ENCODE measurements at regions not wholly inside any gene's neighbourhood (a gene's known extent, or its start where the extent isn't known, plus 50 kb on each side); places are given as distances from the start of the nearest gene placed in this dataset.

DNA sequence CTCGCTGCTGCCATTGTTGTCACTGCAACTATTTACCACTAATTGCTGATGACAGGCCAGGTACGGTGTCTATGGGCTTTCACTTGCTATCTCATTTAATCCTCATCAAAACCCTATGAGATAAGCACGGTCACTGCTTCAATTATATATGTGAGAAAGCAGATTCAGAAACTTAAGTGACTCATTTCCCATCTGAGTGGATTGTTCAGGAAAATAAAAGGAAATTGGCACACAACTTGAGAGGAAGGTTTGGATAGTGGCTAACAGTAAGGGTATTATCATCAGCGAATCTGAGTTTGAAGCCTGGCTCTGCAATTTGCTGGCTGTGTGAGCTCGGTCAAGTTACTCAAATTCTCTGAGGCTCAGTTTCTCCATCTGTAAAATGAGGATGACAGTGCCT lies 196.0 kb downstream of the KCNS3 start:
- H3K9me3 ChIP-seq: no peaks in the 10 kb centered on the region
- DNase-seq: no peak
- TF ChIP-seq POLR2A (IDR thresholded peaks at IDR 0.05) (no peak), POLR2AphosphoS5 (IDR thresholded peaks at IDR 0.05) (no peak)
- TF ChIP-seq, protein P1, sequence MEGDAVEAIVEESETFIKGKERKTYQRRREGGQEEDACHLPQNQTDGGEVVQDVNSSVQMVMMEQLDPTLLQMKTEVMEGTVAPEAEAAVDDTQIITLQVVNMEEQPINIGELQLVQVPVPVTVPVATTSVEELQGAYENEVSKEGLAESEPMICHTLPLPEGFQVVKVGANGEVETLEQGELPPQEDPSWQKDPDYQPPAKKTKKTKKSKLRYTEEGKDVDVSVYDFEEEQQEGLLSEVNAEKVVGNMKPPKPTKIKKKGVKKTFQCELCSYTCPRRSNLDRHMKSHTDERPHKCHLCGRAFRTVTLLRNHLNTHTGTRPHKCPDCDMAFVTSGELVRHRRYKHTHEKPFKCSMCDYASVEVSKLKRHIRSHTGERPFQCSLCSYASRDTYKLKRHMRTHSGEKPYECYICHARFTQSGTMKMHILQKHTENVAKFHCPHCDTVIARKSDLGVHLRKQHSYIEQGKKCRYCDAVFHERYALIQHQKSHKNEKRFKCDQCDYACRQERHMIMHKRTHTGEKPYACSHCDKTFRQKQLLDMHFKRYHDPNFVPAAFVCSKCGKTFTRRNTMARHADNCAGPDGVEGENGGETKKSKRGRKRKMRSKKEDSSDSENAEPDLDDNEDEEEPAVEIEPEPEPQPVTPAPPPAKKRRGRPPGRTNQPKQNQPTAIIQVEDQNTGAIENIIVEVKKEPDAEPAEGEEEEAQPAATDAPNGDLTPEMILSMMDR (IDR thresholded peaks at IDR 0.05 in 8 of 11, conservative IDR thresholded peaks at IDR 0.05 in 3 of 11): no peak
- 78 to 90% (median 80%) methylated on average over 5 of the region's 5 CpGs for WGBS, 5 donors
- no peaks in the 10 kb centered on the region for H3K4me1 ChIP-seq
- intact Hi-C loops (cut with DNase I; ENCODE audit: low total_unique reads): no loop called here
- H3K4me3 ChIP-seq: no peak overlapping the region
- peaks cover 0 to 6% (median 0%) of the 10 kb centered on the region in 7 donors for H3K27me3 ChIP-seq (replicated peaks in 1 of 7)
- H3K27ac ChIP-seq: no peak overlapping the region
- H3K36me3 ChIP-seq: no peaks in the 10 kb centered on the region

DNA sequence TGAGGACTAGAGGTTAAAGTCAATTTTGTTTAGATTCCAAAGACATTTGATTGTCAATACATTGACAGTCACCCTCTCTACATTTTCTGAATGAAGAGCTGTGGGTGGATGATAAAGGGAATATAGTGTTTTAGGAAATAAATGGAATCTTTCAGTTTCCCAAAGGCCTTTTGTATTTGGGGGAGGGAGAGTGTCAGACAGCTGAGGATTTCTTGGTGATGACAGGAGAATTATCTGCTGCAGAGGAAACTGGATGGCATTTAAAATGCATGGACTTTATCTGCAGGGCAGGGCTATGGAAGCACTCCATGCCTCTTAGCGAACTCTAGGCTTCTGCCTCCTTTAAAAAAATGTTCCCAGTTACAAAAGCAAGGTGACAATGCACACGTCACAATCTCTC lies 195.1 kb downstream of the KCNS3 start:
- H3K36me3 ChIP-seq: no peaks in the 10 kb centered on the region
- WGBS, 5 donors: 55 to 80% (median 80%) methylated on average over 2 of the region's 2 CpGs
- H3K27me3 ChIP-seq (replicated peaks in 1 of 7): peaks cover 0 to 6% (median 0%) of the 10 kb centered on the region in 7 donors
- intact Hi-C loops (cut with DNase I; ENCODE audit: low total_unique reads): no loop called here
- no peaks in the 10 kb centered on the region for H3K4me1 ChIP-seq
- no peak overlapping the region for H3K4me3 ChIP-seq
- DNase-seq: no peak
- no peak overlapping the region for H3K27ac ChIP-seq
- no peak for TF ChIP-seq POLR2AphosphoS5 (IDR thresholded peaks at IDR 0.05)
- TF ChIP-seq, protein P1 (IDR thresholded peaks at IDR 0.05 in 8 of 11, conservative IDR thresholded peaks at IDR 0.05 in 3 of 11): no peak
- H3K9me3 ChIP-seq: no peaks in the 10 kb centered on the region

DNA sequence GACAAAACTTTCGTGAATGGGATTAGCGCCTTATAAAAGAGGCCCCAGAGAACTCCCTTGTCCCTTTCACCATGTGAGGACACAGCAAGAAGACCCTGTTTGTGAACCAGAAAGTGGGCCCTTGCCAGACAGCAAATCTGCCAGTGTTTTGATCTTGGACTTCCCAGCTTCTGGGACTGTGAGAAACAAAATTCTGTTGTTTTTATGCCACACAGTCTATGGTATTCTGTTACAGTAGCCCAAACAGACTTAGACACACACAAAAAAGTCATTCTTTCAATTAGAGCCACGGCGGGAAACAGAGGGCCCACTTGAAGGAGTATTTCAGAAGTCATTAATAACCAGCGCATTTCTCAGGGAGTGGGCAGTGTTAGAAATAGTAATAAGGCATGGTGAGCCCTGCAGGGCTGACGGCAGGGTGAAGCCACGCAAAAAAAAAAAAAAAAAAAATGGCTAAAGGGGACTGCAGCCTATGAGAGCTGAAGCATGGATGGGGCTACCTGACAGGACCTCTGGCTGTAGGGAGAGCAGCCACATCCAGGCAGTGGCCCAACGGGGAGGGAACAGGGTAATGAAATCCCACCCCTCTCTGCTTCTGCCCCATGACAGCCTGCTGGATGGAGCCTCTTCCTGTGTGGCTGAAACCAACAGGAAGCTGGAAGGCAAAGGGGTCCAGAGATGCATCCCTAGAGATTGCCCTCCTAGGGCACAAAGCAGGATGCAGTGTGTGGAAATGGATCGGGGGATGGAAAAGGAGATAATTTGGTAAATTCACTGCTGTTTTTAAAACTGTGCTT lies 189.3 kb downstream of the KCNS3 start:
- Histone ChIP-seq H3K27me3 (replicated peaks in 1 of 7) (peaks cover 0 to 20% (median 0%) of the 10 kb centered on the region in 7 donors), H3K4me3 (no peak overlapping the region), H3K27ac (no peak overlapping the region), H3K9me3 (no peaks in the 10 kb centered on the region), H3K4me1 (peaks cover 0 to 4% (median 0%) of the 10 kb centered on the region in 6 donors), H3K36me3 (no peaks in the 10 kb centered on the region)
- intact Hi-C loops (cut with DNase I; ENCODE audit: low total_unique reads): no loop called here
- no peak for DNase-seq
- WGBS, 5 donors: 40 to 67% (median 46%) methylated on average over 9 of the region's 9 CpGs
- TF ChIP-seq POLR2A (IDR thresholded peaks at IDR 0.05) (no peak), POLR2AphosphoS5 (IDR thresholded peaks at IDR 0.05) (no peak)
- TF ChIP-seq, protein P1 (IDR thresholded peaks at IDR 0.05 in 8 of 11, conservative IDR thresholded peaks at IDR 0.05 in 3 of 11): no peak

DNA sequence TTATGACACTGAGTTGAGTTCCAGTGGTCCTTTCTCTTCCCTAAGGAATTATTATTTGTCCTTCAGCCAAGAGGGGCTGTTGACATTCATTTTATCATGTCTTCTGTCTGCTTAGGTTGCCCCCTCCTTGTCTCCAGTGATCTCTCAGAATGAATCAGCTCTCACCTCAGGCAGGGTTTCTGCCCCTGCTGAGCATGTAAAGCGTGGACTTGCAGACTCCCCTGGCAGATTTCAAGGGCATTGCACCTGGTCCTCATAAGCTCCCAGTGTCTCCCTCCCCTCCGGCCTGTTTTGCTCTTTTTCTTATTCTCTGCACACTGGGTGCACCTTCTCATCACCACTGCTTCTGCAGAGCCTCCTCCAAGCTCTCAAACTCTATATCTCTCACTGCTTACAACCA lies 188.4 kb downstream of the KCNS3 start:
- DNase-seq: no peak
- Histone ChIP-seq H3K4me1 (peaks cover 0 to 4% (median 0%) of the 10 kb centered on the region in 6 donors), H3K27me3 (replicated peaks in 1 of 7) (peaks cover 0 to 20% (median 0%) of the 10 kb centered on the region in 7 donors), H3K27ac (no peak overlapping the region), H3K9me3 (no peaks in the 10 kb centered on the region), H3K36me3 (no peaks in the 10 kb centered on the region), H3K4me3 (no peak overlapping the region)
- TF ChIP-seq, protein P1 (IDR thresholded peaks at IDR 0.05 in 8 of 11, conservative IDR thresholded peaks at IDR 0.05 in 3 of 11): no peak
- TF ChIP-seq POLR2AphosphoS5 (IDR thresholded peaks at IDR 0.05) (no peak), POLR2A (IDR thresholded peaks at IDR 0.05) (no peak)
- intact Hi-C loops (cut with DNase I; ENCODE audit: low total_unique reads): no loop called here
- 67 to 85% (median 80%) methylated on average over 2 of the region's 2 CpGs for WGBS, 5 donors

Measured in spleen (tissue), 11 donors.